SHP77 (cell line): ENCODE measurements at regions not wholly inside any gene's neighbourhood (a gene's known extent, or its start where the extent isn't known, plus 50 kb on each side); places are given as distances from the start of the nearest gene placed in this dataset.
"Not testable (repeated sequence)": the region's sequence is repeated elsewhere in the genome, so short reads cannot be mapped to it uniquely, and the experiment has no call there.

Experiments
- DNase-seq, 2 experiments: peaks; one replicate each; lab custom pipeline; 2025; lab: John Stamatoyannopoulos, UW

DNA sequence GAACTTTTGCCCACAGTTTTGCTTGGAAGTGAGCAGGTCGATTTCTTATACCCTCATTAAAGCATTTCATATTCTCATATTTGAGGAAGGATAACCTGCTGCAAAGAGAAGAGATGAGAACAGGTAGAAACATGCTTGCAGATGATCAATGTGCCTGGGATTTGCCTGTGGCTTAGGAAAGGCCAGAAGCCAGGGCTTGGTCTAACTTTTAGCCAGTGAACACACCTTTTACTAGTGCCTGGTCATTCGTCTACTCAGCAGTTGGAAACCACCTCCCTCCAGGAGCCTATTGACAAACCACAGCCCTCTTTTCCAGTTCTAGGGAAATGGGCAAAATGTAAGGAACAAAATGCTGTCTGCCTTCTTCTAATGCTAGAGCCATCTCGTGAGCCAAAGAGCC, 518.3 kb downstream of the ADRA2A start:
- DNase-seq, result no peak

DNA sequence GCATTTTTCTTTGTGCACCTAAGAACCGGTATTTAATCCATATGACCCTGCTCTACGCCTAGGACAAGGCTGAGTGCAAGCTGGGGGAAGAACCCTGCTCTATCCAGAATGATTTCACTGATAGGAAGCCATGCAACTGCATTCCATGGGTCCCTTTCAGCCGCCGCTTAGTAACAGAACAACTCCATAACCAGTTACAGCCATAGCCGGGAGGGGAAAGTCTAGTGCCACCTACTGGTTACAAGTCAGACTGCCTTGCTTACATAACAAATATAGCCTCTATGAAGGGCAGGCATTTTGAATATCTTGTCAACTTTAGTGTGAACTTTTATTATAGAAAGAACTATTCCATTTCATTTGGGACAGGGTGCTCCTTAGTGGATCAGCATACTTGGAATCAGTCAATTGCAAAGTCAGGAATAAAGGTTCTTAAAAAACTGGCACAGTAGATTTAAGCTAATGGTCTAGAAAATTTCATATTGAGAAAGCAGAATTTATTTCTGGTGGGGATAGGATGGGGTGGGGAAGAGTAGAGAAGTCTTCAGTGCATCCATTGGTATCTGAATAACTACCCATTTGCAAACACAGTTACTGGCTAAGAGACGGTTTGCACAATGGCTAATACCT, 521.7 kb downstream of the ADRA2A start:
- peak; percentile 5 to 32 for DNase-seq

DNA sequence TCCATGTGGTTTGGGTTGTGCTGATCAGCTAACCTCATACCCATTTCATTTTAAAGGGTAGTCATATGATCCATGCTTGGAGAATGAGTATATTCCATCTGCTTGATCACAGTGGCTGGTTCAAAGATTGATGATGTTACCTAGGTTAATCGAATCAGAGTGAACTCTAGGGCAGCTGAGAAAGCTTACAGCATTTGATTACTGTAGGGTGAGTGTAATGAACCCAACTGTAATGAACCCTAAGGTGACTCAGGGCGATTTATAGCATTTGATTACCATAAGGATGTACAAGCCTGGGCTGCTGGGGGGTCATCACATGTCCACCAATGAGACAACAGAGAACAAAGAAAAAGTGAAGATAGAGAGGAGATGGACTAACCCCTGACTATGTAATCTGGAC, 523.1 kb downstream of the ADRA2A start:
- no peak for DNase-seq

DNA sequence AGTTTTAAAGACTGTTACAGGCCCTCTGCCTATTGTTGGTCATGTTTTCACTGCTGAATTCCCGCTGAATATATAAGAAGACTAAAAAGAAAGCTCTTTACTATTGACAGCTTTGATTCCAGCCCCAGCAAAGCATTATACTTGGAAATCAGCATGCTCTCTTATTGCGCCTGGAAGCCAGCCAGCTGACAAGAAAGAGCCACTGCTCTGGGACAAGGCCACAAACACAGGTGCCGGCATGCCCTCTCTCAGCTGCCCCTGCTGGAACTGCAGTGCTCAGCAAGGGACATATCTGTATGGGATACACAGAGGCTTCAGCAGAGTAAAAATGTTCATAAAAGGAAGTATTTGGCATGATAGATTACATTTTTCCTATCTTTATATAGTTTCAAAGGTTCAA, 523.9 kb downstream of the ADRA2A start:
- DNase-seq, result peak; percentile 7 to 57

DNA sequence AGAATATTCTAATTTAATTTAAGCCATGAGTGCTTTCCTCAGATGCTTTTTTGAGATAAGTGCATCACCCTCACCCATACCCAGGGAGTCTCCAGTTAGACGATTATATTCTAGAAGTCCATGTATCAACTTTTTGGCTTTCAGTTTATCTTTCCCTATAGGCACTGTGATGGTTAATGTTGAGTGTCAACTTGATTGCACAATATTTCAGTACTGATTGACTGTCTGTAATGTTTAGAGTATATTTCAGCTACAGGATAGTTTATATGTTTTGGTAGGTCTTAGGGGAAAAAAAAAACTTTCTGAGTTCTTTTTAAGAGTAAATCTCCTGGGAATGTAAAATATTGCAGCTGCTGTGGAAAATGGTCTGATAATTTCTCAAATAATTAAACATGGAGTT, 535.4 kb downstream of the ADRA2A start:
- DNase-seq, result no peak

DNA sequence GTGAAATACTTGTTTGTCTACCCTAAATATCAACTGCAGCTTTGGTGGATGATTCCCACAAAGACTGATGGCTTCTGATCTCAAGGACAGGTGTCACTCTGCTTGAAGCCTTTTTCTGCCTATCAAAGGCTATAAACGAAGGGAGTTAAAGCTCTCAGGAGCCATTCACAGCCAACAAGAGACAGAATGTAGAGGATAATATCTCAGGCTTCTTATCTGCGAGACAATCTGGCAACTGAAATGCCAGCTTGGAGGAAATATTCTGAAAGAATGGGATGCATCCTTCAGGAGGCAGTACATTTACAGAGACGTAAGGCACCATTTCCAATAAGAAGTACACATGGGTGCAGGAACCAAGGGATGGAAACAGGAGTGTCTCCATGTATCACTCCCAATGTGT, 549.4 kb downstream of the GPAM start:
- DNase-seq, result no peak

GRCh38 chr10:111646021-111646420, 537.5 kb downstream of the GPAM start:
- DNase-seq, result no peak

- no peak for DNase-seq
Observed at GRCh38 chr10:111648046-111648445, 535.5 kb downstream of the GPAM start.

DNA sequence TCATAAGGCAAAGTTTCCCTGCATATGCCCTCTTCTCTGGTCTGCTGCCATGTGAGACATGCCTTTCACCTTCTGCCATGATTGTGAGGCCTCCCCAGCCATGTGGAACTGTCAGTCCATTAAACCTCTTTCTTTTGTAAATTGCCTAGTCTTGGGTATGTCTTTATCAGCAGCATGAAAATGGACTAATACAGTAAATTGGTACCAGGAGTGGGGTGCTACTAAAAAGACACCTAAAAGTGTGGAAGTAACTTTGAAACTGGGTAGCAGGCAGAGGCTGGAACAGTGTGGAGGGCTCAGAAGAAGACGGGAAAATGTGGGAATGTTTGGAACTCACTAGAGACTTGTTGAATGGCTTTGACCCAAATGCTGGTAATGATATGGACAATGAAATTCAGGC, 534.5 kb downstream of the GPAM start:
- DNase-seq, result not testable (repeated sequence)

DNA sequence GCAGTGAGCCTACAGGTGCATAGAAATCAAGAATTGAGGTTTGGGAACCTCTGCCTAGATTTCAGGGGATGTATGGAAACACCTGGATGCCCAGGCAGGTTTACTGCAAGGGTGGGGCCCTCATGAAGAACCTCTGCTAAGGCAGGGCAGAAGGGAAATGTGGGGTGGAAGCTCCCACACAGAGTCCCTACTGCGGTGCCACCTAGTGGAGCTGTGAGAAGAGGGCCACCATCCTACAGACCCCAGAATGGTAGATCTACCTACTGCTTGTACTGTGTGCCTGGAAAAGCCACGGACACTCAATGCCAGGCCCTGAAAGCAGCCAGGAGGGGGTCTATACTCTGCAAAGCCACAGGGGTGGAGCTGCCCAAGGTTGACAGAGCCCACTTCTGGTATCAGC, 533.5 kb downstream of the GPAM start:
- DNase-seq, result no peak

DNA sequence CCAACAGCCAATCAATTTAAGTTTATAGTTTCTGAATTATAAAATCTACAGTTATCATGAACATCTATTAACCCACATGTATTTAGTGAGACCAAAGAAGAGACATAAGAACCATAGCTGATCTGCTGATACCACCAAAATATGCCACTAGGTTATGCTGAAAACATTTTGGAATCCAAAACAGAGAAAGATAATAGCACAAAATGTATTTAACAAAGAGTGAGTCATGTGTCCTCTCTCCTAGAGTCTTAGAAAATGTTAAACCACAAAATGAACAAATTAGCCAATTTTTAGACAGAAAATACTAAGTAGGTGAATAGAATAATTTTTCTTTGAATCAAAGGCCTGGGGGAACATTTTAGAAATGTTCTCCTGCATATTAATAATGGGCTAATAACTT, 527.5 kb downstream of the GPAM start:
- DNase-seq, result no peak

- no peak for DNase-seq
Observed at GRCh38 chr10:111677759-111678158, 505.8 kb downstream of the GPAM start.

- no peak for DNase-seq
Observed at GRCh38 chr10:111686796-111687195, 496.8 kb downstream of the GPAM start.

DNA sequence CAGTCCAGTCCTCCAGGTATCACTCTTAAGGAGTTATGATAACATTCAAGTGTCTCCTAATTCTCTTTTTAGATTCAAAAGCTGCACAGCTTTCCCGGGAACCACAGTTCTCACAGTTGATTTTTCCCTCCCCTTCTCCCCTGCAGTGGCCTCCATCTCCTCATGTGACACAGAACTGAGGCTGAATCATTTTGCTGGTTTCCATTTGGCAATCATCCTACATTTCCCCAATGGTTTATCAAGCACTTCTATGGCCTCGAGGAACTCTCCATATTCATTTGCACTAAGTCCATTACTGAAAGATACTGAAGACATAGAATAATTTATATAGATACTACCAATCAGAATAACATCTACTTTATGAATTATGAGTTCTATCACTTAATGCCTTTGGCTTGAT, 484.9 kb downstream of the GPAM start:
- DNase-seq, result no peak

DNA sequence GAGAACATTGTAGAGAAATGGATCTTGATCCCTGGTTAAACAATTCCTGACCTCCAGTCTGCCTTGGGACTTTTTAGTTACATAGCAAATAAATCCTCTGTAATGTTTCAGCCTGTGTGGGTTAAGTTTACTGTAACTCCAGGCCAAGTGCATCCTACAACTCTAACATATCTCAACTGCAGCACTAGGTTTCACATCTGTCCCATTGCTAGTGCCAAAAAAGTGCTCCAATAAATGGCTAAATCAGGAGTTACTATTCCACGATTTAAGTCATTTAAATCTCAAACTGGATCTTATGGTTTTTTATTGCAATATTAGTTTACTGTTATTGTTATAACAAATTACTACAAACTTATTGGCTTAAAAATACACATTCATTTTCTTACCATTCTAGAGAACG, 479.6 kb downstream of the GPAM start:
- no peak for DNase-seq

DNA sequence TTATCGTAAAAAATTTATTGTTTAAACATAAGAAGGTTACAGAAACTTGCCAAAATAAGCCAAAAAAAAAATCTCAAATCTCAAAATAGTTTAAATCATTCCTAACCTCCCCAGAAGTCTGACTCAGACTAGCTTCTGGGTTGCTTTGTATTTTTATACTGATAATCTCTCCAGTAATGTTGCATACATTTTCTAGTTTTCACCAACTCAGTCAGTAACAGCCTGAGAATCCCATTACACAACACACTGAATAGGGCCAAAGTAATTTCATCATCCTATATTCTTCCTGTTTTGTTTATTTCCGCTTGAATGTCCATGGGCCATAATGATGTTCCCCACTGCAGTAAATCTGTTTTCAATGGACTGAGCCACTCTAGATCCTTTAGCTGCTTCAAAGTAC, 478.5 kb downstream of the GPAM start:
- no peak for DNase-seq

GRCh38 chr10:111706331-111706730, 477.2 kb downstream of the GPAM start:
- no peak for DNase-seq

GRCh38 chr10:111707076-111707475, 476.5 kb downstream of the GPAM start:
- DNase-seq, result no peak

DNA sequence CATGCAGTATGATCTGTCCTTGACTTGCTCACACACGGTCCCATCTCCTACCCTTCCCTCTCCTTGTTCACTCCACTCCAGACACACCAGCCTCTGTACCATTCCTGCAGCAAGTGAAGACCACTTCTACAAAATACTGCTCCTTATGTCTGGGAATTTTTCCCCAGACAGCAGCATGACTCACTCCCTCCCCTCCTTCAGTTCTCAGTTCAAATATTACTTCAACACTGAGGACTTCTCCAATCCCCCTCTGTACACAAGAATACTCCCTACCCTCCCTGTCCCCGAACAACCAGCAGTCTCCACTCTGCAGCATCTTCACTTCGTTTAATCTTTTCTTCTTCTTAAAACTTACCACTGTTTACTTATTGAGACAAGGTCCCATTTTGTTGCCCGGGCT, 474.0 kb downstream of the GPAM start:
- DNase-seq, result no peak

DNA sequence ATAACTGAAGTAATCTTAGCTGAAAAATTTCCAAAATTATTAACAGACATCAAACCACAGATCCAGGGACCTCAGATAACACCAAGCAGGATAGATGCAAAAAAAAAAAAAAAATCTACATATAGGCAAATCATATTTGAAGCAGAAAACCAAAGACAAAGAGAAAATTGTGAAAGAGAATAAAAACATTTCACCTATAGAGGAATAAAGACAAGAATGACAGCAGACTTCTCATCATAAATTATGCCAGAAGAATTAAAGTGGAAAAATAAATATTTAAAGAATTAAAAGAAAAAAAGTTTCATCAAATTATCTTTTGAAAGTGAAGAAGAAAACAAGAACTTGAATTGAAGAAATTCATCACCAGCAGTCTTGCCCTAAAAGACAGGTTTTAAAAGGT, 467.5 kb downstream of the GPAM start:
- DNase-seq, result no peak

DNA sequence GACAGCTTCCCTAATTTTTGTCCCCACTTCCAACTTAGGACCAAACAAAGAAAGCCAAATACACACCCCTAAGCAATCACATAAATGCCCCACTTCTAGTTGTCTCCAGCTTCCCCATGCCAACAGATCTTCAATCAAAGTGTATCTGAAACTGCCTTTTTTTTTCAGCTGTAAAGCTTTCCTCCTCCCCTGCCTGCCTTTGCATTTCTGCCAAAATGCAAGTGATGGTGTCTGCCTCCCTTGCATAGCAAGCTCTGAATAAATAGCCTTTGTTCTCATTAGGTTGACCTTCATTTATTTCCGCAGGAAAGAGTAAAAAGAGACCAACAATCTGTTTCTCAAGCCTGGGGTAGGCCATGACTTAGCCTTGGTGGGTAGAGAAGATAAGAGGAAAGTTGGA, 459.4 kb downstream of the GPAM start:
- no peak for DNase-seq

GRCh38 chr10:111725050-111725449, 458.5 kb downstream of the GPAM start:
- DNase-seq, result no peak

- DNase-seq, result no peak
Observed at GRCh38 chr10:111732166-111732785, 451.3 kb downstream of the GPAM start.

DNA sequence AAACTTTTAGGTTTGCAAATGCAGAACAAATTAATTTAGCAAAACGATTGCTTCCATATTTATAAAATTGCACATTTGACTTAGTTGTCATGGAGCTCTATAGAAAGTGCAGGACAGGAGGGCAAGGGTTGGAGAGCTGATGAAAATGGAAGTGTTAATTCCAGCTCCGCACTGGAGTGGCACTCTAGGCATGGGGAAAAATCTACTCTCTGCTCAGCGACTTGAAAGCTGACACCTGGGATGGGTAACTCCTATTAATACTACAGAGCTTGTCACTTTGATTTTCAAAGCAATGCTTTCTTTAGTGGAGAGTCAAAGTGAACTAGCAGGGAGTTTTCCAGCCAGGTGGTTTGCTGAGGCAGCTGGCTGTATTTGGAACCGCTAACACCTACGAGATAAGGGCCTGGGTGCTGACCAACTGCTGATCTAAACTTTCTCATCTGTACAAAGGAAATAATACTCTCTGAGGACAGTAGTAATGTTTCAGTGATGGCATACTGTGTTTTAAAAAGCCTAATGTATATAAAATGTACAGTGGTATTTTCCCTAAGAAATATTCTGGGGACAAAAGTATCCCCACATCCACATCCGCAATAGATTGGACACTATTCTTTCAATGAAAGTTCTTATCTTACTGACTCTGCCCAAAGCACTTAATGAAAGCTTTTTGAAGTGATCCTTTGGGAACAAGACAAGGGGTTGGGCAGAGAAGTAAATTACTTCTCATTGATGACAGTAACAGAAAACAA, 444.3 kb downstream of the GPAM start:
- no peak for DNase-seq
